ENCODE measurements at regions not wholly inside any gene's neighbourhood (a gene's known extent, or its start where the extent isn't known, plus 50 kb on each side); places are given as distances from the start of the nearest gene placed in this dataset.

- TF ChIP-seq CTCF (IDR thresholded peaks at IDR 0.05) (no peak), POLR2A (IDR thresholded peaks at IDR 0.05) (no peak)
Observed at GRCh38 chr18:76626991-76627390, 131.9 kb upstream of the ZNF516 start.

Measured in Peyer's patch (tissue), 4 donors.